ENCODE measurements at regions not wholly inside any gene's neighbourhood (a gene's known extent, or its start where the extent isn't known, plus 50 kb on each side); places are given as distances from the start of the nearest gene placed in this dataset.

DNA sequence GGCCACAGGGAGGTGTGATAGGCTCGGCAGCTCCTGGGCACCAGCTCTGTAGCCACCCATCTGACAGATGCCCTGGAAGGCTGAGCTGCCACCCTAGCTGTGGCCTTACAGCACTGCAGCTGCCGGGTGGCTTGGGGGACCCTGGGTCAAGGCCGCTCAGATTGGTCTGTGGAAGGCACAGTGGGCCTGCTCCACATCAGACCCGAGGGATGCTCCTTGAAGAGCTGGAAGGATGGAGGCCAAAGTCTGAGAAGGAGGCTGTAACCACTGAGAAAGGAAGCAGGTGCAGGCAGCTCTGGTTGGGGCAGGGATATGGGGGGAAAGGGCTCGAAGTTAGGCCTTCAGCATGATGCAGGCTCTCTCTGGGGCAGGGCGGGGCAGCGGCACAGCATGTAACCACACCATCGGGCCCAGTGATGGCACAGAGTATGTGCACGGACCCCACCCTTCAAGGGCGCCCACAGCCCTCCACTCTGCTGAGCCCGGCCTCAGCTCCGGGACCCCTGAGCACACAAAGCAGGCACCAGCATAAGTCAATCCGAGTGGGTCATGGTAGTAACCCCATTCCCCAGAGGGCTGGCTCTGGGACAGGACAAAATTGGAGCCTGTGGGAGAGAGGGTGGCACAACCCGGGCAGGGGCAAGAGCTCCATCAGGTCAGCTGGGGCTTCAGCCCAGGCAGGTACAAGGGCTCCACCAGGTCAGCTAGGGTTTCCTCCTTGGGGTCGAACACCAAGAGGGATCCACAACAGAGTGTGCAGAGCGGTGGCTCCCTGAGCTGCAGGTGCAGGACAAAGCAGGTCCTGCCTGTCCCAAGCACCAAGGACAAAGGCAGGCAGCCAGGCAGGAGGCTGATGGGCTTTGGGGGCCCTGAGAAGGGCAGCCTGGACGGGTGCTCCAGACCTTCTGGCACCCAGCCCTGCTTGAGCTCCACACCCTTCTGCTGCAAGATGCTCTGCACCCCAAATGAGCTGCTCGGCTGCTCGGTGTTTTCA is 1511.1 kb downstream of the BRD1 start:
- Histone ChIP-seq H2BK15ac (ENCODE audit: low read depth, low read length) (no peak overlapping the region), H3K4ac (ENCODE audit: low read depth, low read length) (no peak overlapping the region), H3K9ac (ENCODE audit: low read depth, low read length) (no peak overlapping the region), H4K20me1 (ENCODE audit: insufficient read depth, low read length) (no peaks in the 10 kb centered on the region), H3K18ac (ENCODE audit: low read depth, low read length) (no peak overlapping the region), H3K4me2 (ENCODE audit: low read depth, low read length) (no peak overlapping the region), H3K23ac (ENCODE audit: low read depth, low read length) (no peak overlapping the region), H3K36me3 (ENCODE audit: control insufficient read depth, insufficient read depth, low read length) (no peaks in the 10 kb centered on the region), H4K8ac (ENCODE audit: low read depth in 2 of 2, low read length in 2 of 2) (no peak overlapping the region), H3K9me1 (ENCODE audit: insufficient read depth, low read length) (no peaks in the 10 kb centered on the region), H3K14ac (replicated peaks; ENCODE audit: low read depth, low read length) (no peak overlapping the region), H2AK9ac (replicated peaks; ENCODE audit: low read depth, low read length, poor library complexity) (no peak overlapping the region), H3K4me1 (ENCODE audit: control insufficient read depth, insufficient read depth, low read length) (no peaks in the 10 kb centered on the region), H3K4me3 (ENCODE audit: insufficient read depth, low read depth, low read length) (no peak overlapping the region), H3K27me3 (ENCODE audit: control insufficient read depth, insufficient read depth, low read length) (no peaks in the 10 kb centered on the region), H2AK5ac (ENCODE audit: low read depth, low read length) (no peak overlapping the region), H3K9me3 (ENCODE audit: control insufficient read depth, insufficient read depth, low read length) (peaks cover 47% of the 10 kb centered on the region), H2BK120ac (ENCODE audit: low read depth, low read length) (no peak overlapping the region), H2AFZ (replicated peaks; ENCODE audit: low read length, poor library complexity) (no peak overlapping the region), H4K91ac (ENCODE audit: insufficient read depth, low read depth, low read length) (no peak overlapping the region), H4K5ac (ENCODE audit: low read depth, low read length) (no peak overlapping the region), H3K56ac (ENCODE audit: extremely low read depth, insufficient read depth, low read length) (no peak overlapping the region), H3K27ac (ENCODE audit: insufficient read depth, low read length) (no peak overlapping the region), H3K79me1 (ENCODE audit: low read depth in 1 of 2, low read length in 2 of 2) (no peaks in the 10 kb centered on the region), H2BK5ac (ENCODE audit: low read depth, low read length, poor library complexity, severe bottlenecking) (no peak overlapping the region), H2BK20ac (ENCODE audit: low read depth, low read length) (no peak overlapping the region)
- 40% methylated on average over 6 of the region's 19 CpGs; no CpG with 5 or more reads in 1 of the 2 experiments for WGBS, 2 experiments (ENCODE audit: extremely low coverage in 2 of 2, insufficient read length in 1 of 2)
- in situ Hi-C loops (cut with MboI; ENCODE audit: low sequenced_read_pairs) (no loop called here), intact Hi-C loops (cut with micrococcal nuclease) (no loop called here), dilution Hi-C loops (cut with HindIII; ENCODE audit: low sequenced_read_pairs, unreplicated experiment) (no loop called here)
- no TSS peak for BruUV-seq (replicated peaks)
- ATAC-seq (ENCODE audit: low read depth) (no peak), DNase-seq (no peak)
- CTCF ChIA-PET, result no interaction called here
- POLR2A ChIA-PET (ENCODE audit: unreplicated experiment), result no interaction called here
- no peak for TF ChIP-seq NFE2L2 (IDR thresholded peaks at IDR 0.05; ENCODE audit: low read depth, low read length)
- TF ChIP-seq SMC3 (IDR thresholded peaks at IDR 0.05; ENCODE audit: low read depth, low read length), result no peak
- TF ChIP-seq CTCF (conservative IDR thresholded peaks at IDR 0.05; ENCODE audit: low read depth, low read length), result no peak
- no peak for TF ChIP-seq MXI1 (IDR thresholded peaks at IDR 0.05; ENCODE audit: borderline replicate concordance, low read depth, low read length)
- TF ChIP-seq RFX5 (IDR thresholded peaks at IDR 0.05; ENCODE audit: low read depth, low read length), result no peak
- TF ChIP-seq FOS (IDR thresholded peaks at IDR 0.05; ENCODE audit: low read depth, low read length), result no peak
- no peak for TF ChIP-seq CHD1 (IDR thresholded peaks at IDR 0.05; ENCODE audit: low read depth, low read length)
- TF ChIP-seq POLR2A (IDR thresholded peaks at IDR 0.05; ENCODE audit: low read depth, low read length), result no peak
- no peak for TF ChIP-seq BHLHE40 (IDR thresholded peaks at IDR 0.05; ENCODE audit: low read depth, low read length)
- TF ChIP-seq MAFK (IDR thresholded peaks at IDR 0.05; ENCODE audit: low read depth, low read length), result no peak
- TF ChIP-seq MAZ (IDR thresholded peaks at IDR 0.05; ENCODE audit: borderline replicate concordance, low read depth, low read length), result no peak
- TF ChIP-seq RAD21 (IDR thresholded peaks at IDR 0.05; ENCODE audit: low read length), result no peak
- TF ChIP-seq CEBPB (IDR thresholded peaks at IDR 0.05; ENCODE audit: low read depth, low read length), result no peak
- TF ChIP-seq, protein P1, sequence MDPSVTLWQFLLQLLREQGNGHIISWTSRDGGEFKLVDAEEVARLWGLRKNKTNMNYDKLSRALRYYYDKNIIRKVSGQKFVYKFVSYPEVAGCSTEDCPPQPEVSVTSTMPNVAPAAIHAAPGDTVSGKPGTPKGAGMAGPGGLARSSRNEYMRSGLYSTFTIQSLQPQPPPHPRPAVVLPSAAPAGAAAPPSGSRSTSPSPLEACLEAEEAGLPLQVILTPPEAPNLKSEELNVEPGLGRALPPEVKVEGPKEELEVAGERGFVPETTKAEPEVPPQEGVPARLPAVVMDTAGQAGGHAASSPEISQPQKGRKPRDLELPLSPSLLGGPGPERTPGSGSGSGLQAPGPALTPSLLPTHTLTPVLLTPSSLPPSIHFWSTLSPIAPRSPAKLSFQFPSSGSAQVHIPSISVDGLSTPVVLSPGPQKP (IDR thresholded peaks at IDR 0.05; ENCODE audit: borderline replicate concordance, low read depth, low read length), result no peak
- TF ChIP-seq, protein P2, sequence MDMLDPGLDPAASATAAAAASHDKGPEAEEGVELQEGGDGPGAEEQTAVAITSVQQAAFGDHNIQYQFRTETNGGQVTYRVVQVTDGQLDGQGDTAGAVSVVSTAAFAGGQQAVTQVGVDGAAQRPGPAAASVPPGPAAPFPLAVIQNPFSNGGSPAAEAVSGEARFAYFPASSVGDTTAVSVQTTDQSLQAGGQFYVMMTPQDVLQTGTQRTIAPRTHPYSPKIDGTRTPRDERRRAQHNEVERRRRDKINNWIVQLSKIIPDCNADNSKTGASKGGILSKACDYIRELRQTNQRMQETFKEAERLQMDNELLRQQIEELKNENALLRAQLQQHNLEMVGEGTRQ (IDR thresholded peaks at IDR 0.05; ENCODE audit: low read depth, low read length), result no peak

Measured in IMR-90 (cell line).